ENCODE measurements at regions not wholly inside any gene's neighbourhood (a gene's known extent, or its start where the extent isn't known, plus 50 kb on each side); places are given as distances from the start of the nearest gene placed in this dataset.
A peak's percentile ranks its signal among the peaks of the same experiment; 100 is the strongest.
"Not testable (repeated sequence)": the region's sequence is repeated elsewhere in the genome, so short reads cannot be mapped to it uniquely, and the experiment has no call there.

DNA sequence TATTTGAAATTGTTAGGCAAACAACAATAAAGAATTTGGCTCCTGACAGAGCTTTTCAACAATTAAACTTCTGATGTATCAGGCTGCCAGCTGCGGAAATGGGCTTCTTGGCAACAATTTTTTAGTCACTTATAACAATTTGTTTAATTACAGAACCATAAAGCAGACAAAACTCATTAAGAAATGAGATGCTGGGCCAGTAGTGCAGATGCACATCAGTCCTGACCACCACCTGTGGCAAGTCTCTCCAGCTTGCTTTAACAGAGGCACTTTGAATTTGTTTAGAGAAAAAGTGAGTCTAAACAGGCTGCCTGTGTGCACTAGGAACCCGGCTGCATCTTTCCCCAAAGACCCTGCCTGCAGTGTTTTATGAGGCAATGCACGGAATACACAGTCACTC lies 1124.4 kb downstream of the NXPH1 start:
- no CpG with 5 or more reads among the region's 3 CpGs for WGBS (ENCODE audit: insufficient coverage)
- Histone ChIP-seq H3K9me3 (ENCODE audit: control insufficient read depth, insufficient read depth, low read length) (no peaks in the 10 kb centered on the region), H3K4me1 (ENCODE audit: control insufficient read depth, insufficient read depth, low read length) (no peaks in the 10 kb centered on the region), H3K36me3 (ENCODE audit: control insufficient read depth, insufficient read depth, low read length) (no peaks in the 10 kb centered on the region), H3K4me3 (ENCODE audit: low read depth, low read length) (no peak overlapping the region), H3K27me3 (ENCODE audit: control insufficient read depth, insufficient read depth, low read length) (no peaks in the 10 kb centered on the region), H3K27ac (ENCODE audit: low read depth, low read length) (no peak overlapping the region)
- DNase-seq (ENCODE audit: low read depth in 4 of 6, low spot score in 6 of 6): peak; percentile 4 to 83 (median 19)

DNA sequence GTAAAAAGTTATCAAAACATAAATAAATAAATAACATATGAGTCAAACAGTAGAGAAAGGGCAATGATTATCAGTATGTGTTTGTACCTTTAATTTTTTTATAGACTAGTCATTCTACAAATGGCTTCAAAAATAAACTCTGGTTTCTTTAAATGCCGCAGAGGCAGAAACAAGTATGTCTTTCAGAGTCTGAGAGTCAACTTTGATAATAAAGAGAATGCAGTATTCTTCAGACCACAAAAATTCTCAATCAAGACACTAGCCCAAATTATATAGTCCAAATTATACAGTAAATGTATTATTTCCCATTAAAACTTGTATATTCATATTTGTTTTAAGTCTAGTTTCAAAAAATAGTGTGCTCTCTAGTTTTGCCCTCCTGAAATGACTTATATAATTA lies 1142.3 kb downstream of the NXPH1 start:
- no peaks in the 10 kb centered on the region for H3K27me3 ChIP-seq (ENCODE audit: control insufficient read depth, insufficient read depth, low read length)
- H3K4me3 ChIP-seq (ENCODE audit: low read depth, low read length): no peak overlapping the region
- no peaks in the 10 kb centered on the region for H3K9me3 ChIP-seq (ENCODE audit: control insufficient read depth, insufficient read depth, low read length)
- DNase-seq (ENCODE audit: low read depth in 4 of 6, low spot score in 6 of 6): no peak
- H3K36me3 ChIP-seq (ENCODE audit: control insufficient read depth, insufficient read depth, low read length): no peaks in the 10 kb centered on the region
- WGBS (ENCODE audit: insufficient coverage): no CpG with 5 or more reads among the region's 1 CpG
- H3K4me1 ChIP-seq (ENCODE audit: control insufficient read depth, insufficient read depth, low read length): no peaks in the 10 kb centered on the region
- H3K27ac ChIP-seq (ENCODE audit: low read depth, low read length): no peak overlapping the region

DNA sequence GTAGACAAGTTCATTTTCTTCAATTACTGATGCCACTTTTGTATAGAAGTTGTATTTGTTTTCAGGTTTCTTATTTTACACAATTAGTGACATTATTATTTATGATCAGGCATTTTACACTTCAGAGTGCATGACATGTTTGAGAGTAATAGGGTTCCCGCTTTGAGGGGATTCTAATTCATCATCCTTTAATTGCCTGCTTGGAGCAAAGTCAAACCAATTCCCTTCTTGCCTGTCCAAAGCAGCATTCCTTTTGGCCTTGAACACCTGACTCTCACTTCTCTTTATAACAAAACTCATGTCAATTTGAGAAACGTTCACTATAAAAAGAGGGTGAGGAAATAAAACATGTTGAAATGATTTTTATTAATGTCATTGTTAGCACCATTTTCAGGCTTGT lies 1149.4 kb downstream of the NXPH1 start:
- no peaks in the 10 kb centered on the region for H3K36me3 ChIP-seq (ENCODE audit: control insufficient read depth, insufficient read depth, low read length)
- H3K27ac ChIP-seq (ENCODE audit: low read depth, low read length): no peak overlapping the region
- H3K9me3 ChIP-seq (ENCODE audit: control insufficient read depth, insufficient read depth, low read length): no peaks in the 10 kb centered on the region
- WGBS (ENCODE audit: insufficient coverage): no CpG with 5 or more reads among the region's 2 CpGs
- no peaks in the 10 kb centered on the region for H3K4me1 ChIP-seq (ENCODE audit: control insufficient read depth, insufficient read depth, low read length)
- H3K27me3 ChIP-seq (ENCODE audit: control insufficient read depth, insufficient read depth, low read length): no peaks in the 10 kb centered on the region
- H3K4me3 ChIP-seq (ENCODE audit: low read depth, low read length): no peak overlapping the region
- peak in 1 of 6 donors; percentile 5 for DNase-seq (ENCODE audit: low read depth in 4 of 6, low spot score in 6 of 6)

DNA sequence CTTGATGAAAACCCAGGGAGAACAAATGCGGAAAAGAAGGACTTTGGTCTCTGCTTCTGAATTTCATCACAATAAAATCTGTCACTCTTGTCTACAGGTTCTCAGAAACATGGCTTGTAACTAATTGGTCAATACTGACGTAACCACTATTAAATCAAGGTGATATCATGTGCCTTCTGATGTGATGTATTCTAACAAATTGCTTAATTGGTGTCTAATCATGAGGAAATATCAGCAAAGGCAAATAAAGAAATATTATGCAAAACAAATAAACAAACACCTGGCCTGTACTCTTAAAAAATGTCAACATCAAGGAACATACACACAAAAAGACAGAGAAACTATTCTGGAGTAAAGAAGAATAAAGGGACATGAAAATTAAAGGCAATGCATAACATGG lies 1165.0 kb downstream of the NXPH1 start:
- WGBS (ENCODE audit: insufficient coverage): no CpG with 5 or more reads among the region's 2 CpGs
- Histone ChIP-seq H3K27ac (ENCODE audit: low read depth, low read length) (no peak overlapping the region), H3K36me3 (ENCODE audit: control insufficient read depth, insufficient read depth, low read length) (no peaks in the 10 kb centered on the region), H3K4me3 (ENCODE audit: low read depth, low read length) (no peak overlapping the region), H3K27me3 (ENCODE audit: control insufficient read depth, insufficient read depth, low read length) (no peaks in the 10 kb centered on the region), H3K9me3 (ENCODE audit: control insufficient read depth, insufficient read depth, low read length) (no peaks in the 10 kb centered on the region), H3K4me1 (ENCODE audit: control insufficient read depth, insufficient read depth, low read length) (no peaks in the 10 kb centered on the region)
- DNase-seq (ENCODE audit: low read depth in 4 of 6, low spot score in 6 of 6): no peak

DNA sequence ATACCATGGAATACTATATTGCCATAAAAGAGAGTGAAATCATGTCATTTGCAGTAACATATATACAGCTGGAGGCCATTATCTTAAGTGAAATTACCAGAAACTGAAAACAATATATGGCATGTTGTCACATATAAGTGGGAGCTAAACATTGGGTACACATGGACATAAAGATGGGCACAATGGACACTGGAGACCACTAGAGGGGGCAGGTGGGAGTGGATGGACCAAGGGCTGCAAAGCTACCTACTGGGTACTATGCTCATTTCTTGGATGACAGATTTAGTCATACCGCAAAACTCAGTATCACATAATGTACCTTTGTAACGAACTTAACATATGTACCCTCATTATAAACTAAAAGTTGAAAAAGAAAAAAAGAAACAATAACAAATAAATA lies 1167.6 kb downstream of the NXPH1 start:
- no CpG with 5 or more reads among the region's 2 CpGs for WGBS (ENCODE audit: insufficient coverage)
- Histone ChIP-seq H3K4me3 (ENCODE audit: low read depth, low read length) (no peak overlapping the region), H3K27ac (ENCODE audit: low read depth, low read length) (no peak overlapping the region), H3K27me3 (ENCODE audit: control insufficient read depth, insufficient read depth, low read length) (no peaks in the 10 kb centered on the region), H3K36me3 (ENCODE audit: control insufficient read depth, insufficient read depth, low read length) (no peaks in the 10 kb centered on the region), H3K9me3 (ENCODE audit: control insufficient read depth, insufficient read depth, low read length) (no peaks in the 10 kb centered on the region), H3K4me1 (ENCODE audit: control insufficient read depth, insufficient read depth, low read length) (no peaks in the 10 kb centered on the region)
- no peak for DNase-seq (ENCODE audit: low read depth in 4 of 6, low spot score in 6 of 6)

DNA sequence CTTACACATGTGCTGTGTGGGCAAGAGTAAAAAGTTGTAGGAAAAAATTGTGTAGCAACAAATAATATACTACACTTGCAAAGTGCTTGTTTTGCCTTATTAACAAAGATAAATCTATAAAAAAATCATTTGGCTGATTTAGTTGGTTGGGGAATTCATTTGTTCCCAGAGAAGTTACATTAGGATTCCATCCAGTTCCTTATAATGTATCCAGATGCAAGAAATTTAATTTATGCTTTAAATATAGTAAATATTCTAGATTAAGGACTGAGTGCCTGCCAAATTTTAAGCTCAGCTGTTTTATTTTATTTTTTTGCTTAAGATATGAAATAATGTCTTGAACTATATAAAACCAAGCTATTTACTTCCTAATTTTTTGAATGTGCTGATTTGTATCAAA lies 1169.9 kb downstream of the NXPH1 start:
- DNase-seq (ENCODE audit: low read depth in 4 of 6, low spot score in 6 of 6): no peak
- Histone ChIP-seq H3K4me1 (ENCODE audit: control insufficient read depth, insufficient read depth, low read length) (no peaks in the 10 kb centered on the region), H3K9me3 (ENCODE audit: control insufficient read depth, insufficient read depth, low read length) (no peaks in the 10 kb centered on the region), H3K27me3 (ENCODE audit: control insufficient read depth, insufficient read depth, low read length) (no peaks in the 10 kb centered on the region), H3K36me3 (ENCODE audit: control insufficient read depth, insufficient read depth, low read length) (no peaks in the 10 kb centered on the region), H3K4me3 (ENCODE audit: low read depth, low read length) (no peak overlapping the region), H3K27ac (ENCODE audit: low read depth, low read length) (no peak overlapping the region)

DNA sequence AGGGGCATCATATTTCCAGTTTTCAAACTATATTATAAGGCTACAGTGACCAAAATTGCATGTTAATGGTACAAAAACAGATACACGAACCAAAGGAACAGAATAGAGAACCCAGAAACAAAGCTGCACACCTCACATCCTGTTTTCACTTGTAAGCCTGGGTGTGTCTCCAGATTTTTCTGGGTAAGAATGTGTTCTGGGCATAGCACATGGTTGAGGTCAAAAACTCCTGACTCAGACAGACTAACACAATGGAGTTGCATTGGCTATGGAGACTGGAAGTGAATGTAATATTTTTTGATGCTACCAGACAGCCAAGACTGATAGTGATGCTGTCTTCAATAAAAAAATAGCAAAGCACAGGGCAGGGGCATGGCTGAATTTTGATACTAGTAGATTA lies 1175.2 kb downstream of the NXPH1 start:
- no CpG with 5 or more reads among the region's 1 CpG for WGBS (ENCODE audit: insufficient coverage)
- H3K36me3 ChIP-seq (ENCODE audit: control insufficient read depth, insufficient read depth, low read length): no peaks in the 10 kb centered on the region

DNA sequence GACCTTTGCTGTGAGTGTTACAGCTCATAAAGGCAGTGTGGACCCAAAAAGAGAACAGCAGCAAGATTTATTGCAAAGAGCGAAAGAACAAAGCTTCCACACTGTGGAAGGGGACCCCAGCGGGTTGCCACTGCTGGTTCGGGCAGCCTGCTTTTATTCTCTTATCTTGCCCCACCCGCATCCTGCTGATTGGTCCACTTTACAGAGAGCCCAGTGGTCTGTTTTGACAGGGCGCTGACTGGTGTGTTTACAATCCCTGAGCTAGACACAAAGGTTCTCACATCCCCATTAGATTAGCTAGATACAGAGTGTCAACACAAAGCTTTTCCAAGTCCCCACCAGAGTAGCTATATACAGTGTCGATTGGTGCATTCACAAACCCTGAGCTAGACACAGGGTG lies 1187.5 kb downstream of the NXPH1 start:
- not testable (repeated sequence) for H3K27me3 ChIP-seq (ENCODE audit: control insufficient read depth, insufficient read depth, low read length); H3K9me3 ChIP-seq (ENCODE audit: control insufficient read depth, insufficient read depth, low read length); H3K36me3 ChIP-seq (ENCODE audit: control insufficient read depth, insufficient read depth, low read length); H3K4me3 ChIP-seq (ENCODE audit: low read depth, low read length); DNase-seq (ENCODE audit: low read depth in 4 of 6, low spot score in 6 of 6); H3K27ac ChIP-seq (ENCODE audit: low read depth, low read length); H3K4me1 ChIP-seq (ENCODE audit: control insufficient read depth, insufficient read depth, low read length)
- 70% methylated on average over 4 of the region's 6 CpGs for WGBS (ENCODE audit: insufficient coverage)

More for the DNA sequence above, 1175.2 kb downstream of the NXPH1 start:
- Histone ChIP-seq H3K4me1 (ENCODE audit: control insufficient read depth, insufficient read depth, low read length) (no peaks in the 10 kb centered on the region), H3K27ac (ENCODE audit: low read depth, low read length) (no peak overlapping the region), H3K27me3 (ENCODE audit: control insufficient read depth, insufficient read depth, low read length) (no peaks in the 10 kb centered on the region), H3K9me3 (ENCODE audit: control insufficient read depth, insufficient read depth, low read length) (no peaks in the 10 kb centered on the region), H3K4me3 (ENCODE audit: low read depth, low read length) (no peak overlapping the region)
- DNase-seq (ENCODE audit: low read depth in 4 of 6, low spot score in 6 of 6): no peak

DNA sequence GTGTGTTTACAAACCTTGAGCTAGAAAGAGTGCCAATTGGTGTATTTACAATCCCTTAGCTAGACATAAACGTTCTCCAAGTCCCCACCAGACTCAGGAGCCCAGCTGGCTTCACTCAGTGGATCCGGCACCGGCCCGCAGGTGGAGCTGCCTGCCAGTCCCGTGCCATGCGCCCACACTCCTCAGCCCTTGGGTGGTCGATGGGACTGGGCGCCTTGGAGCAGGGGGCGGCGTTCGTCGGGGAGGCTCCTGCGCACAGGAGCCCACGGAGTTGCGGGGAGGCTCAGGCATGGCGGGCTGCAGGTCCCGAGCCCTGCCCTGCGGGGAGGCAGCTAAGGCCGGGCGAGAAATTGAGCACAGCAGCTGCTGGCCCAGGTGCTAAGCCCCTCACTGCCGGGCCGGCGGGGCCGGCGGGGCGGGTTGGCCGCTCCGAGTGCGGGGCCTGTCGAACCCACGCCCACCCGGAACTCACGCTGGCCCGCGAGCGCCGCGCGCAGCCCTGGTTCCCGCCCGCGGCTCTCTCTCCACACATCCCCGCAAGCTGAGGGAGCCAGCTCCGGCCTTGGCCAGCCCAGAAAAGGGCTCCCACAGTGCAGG lies 1188.0 kb downstream of the NXPH1 start:
- not testable (repeated sequence) for H3K4me1 ChIP-seq (ENCODE audit: control insufficient read depth, insufficient read depth, low read length); H3K9me3 ChIP-seq (ENCODE audit: control insufficient read depth, insufficient read depth, low read length); DNase-seq (ENCODE audit: low read depth in 4 of 6, low spot score in 6 of 6); H3K4me3 ChIP-seq (ENCODE audit: low read depth, low read length); H3K27ac ChIP-seq (ENCODE audit: low read depth, low read length); H3K36me3 ChIP-seq (ENCODE audit: control insufficient read depth, insufficient read depth, low read length); H3K27me3 ChIP-seq (ENCODE audit: control insufficient read depth, insufficient read depth, low read length)
- WGBS (ENCODE audit: insufficient coverage): 97% methylated on average over 44 of the region's 44 CpGs

DNA sequence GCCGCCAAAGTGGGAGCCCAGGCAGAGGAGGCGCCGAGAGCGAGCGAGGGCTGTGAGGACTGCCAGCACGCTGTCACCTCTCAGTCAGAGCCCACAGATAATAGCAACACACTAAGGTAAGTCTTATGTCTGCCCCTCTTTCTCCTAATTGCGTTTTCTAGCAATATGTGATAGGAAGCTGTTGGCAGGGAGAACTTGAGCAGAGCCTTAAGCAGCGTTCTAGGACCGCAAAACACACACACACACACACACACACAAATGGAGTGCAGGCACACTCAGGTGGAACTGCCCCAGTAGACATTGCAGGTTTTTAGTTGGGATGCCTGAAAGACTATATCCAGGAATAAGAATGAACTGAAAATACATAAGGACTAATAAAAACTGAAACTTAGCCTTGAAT lies 1188.5 kb downstream of the NXPH1 start:
- H3K4me1 ChIP-seq (ENCODE audit: control insufficient read depth, insufficient read depth, low read length): no peaks in the 10 kb centered on the region
- WGBS (ENCODE audit: insufficient coverage): no CpG with 5 or more reads among the region's 9 CpGs
- DNase-seq (ENCODE audit: low read depth in 4 of 6, low spot score in 6 of 6): no peak
- no peaks in the 10 kb centered on the region for H3K27me3 ChIP-seq (ENCODE audit: control insufficient read depth, insufficient read depth, low read length)
- no peaks in the 10 kb centered on the region for H3K36me3 ChIP-seq (ENCODE audit: control insufficient read depth, insufficient read depth, low read length)
- no peak overlapping the region for H3K27ac ChIP-seq (ENCODE audit: low read depth, low read length)
- H3K9me3 ChIP-seq (ENCODE audit: control insufficient read depth, insufficient read depth, low read length): no peaks in the 10 kb centered on the region
- H3K4me3 ChIP-seq (ENCODE audit: low read depth, low read length): no peak overlapping the region
